Vagina (tissue), 2 donors: ENCODE measurements at regions not wholly inside any gene's neighbourhood (a gene's known extent, or its start where the extent isn't known, plus 50 kb on each side); places are given as distances from the start of the nearest gene placed in this dataset.

ENCODE experiments used
- POLR2A ChIP-seq, 2 donors: fragments of 450-650 bp; IDR thresholded peaks; one replicate each; pipeline ENCODE4 v1.6.1; 2017; ENCODE audit warnings: antibody characterized with exemption in 2 of 2, mild to moderate bottlenecking in 2 of 2, moderate library complexity in 2 of 2
- TF ChIP-seq, protein P1 (sequence below), 3 experiments: fragments of 450-650 bp in 2 of 3; fragments of 200-600 bp in 1 of 3; sonication (generic) in 1 of 3; IDR thresholded peaks; one replicate each; pipeline ENCODE4 v1.5.1; 2017 to 2019; ENCODE audit warnings: antibody characterized with exemption in 3 of 3, mild to moderate bottlenecking in 2 of 3, moderate library complexity in 2 of 3

DNA sequence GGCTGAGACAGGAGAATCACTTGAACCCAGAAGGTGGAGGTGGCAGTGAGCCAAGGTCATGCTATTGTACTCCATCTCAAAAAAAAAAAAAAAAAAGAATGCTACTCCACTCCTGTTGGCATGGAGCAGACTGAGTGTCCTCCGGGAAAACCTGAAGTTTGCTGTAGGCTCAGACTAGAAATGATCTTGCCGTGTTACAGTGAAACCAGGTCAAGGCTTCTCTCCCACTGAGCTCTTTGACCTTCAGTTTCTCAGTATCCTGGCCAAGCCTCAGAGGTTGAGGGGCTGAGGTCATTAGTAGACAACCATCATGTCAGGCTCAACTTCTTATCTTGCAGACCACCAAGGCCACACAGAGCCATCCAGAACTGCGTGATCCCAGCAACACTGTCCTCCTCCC lies 348.6 kb upstream of the ZNF32 start:
- TF ChIP-seq, protein P1, sequence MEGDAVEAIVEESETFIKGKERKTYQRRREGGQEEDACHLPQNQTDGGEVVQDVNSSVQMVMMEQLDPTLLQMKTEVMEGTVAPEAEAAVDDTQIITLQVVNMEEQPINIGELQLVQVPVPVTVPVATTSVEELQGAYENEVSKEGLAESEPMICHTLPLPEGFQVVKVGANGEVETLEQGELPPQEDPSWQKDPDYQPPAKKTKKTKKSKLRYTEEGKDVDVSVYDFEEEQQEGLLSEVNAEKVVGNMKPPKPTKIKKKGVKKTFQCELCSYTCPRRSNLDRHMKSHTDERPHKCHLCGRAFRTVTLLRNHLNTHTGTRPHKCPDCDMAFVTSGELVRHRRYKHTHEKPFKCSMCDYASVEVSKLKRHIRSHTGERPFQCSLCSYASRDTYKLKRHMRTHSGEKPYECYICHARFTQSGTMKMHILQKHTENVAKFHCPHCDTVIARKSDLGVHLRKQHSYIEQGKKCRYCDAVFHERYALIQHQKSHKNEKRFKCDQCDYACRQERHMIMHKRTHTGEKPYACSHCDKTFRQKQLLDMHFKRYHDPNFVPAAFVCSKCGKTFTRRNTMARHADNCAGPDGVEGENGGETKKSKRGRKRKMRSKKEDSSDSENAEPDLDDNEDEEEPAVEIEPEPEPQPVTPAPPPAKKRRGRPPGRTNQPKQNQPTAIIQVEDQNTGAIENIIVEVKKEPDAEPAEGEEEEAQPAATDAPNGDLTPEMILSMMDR (IDR thresholded peaks at IDR 0.05) = no peak
- no peak for TF ChIP-seq POLR2A (IDR thresholded peaks at IDR 0.05)
